Lung (tissue), 11 donors: ENCODE measurements at regions not wholly inside any gene's neighbourhood (a gene's known extent, or its start where the extent isn't known, plus 50 kb on each side); places are given as distances from the start of the nearest gene placed in this dataset.

Experiments
- ATAC-seq: fragments of 200-7000 bp; cut with Tn5 transposase; one replicate; pipeline ENCODE4 v1.9.1; 2020; ENCODE audit warnings: moderate number of reproducible peaks; ENCODE audit not compliant: insufficient read depth, low FRiP score
- DNase-seq, 3 donors: peaks; one replicate each; pipeline ENCODE4 v3.0.0-alpha.2; 2013 to 2017
- H3K27ac ChIP-seq, 2 donors: one replicate each; pipeline ENCODE4 v1.5.1; 2013; ENCODE audit warnings: mild to moderate bottlenecking in 2 of 2, moderate library complexity in 2 of 2, control low read depth in 1 of 2, inconsistent platforms in 1 of 2, low read depth in 1 of 2, low read length in 1 of 2
- H3K27me3 ChIP-seq, 3 donors: one replicate each; pipeline ENCODE4 v1.5.1; 2013; ENCODE audit warnings: low read length in 2 of 3; ENCODE audit not compliant: control insufficient read depth in 3 of 3, insufficient read depth in 3 of 3
- H3K36me3 ChIP-seq, 4 donors: one replicate each; pipeline ENCODE4 v1.5.1; 2013; ENCODE audit warnings: low read length in 4 of 4, mild to moderate bottlenecking in 1 of 4, moderate library complexity in 1 of 4; ENCODE audit not compliant: control insufficient read depth in 4 of 4, insufficient read depth in 4 of 4
- H3K4me1 ChIP-seq, 5 donors: one replicate each; pipeline ENCODE4 v1.5.1; 2013; ENCODE audit warnings: low read length in 5 of 5, mild to moderate bottlenecking in 2 of 5, moderate library complexity in 1 of 5; ENCODE audit not compliant: control insufficient read depth in 5 of 5, insufficient read depth in 5 of 5
- H3K4me3 ChIP-seq: one replicate; pipeline ENCODE4 v1.5.1; 2013; ENCODE audit warnings: mild to moderate bottlenecking, control low read depth, moderate library complexity
- H3K9ac ChIP-seq, 2 donors: one replicate each; pipeline ENCODE4 v1.5.1; 2013; ENCODE audit warnings: low read length in 2 of 2, control low read depth in 1 of 2; ENCODE audit not compliant: insufficient read depth in 1 of 2
- H3K9me3 ChIP-seq, 4 donors: one replicate each; pipeline ENCODE4 v1.5.1; 2013; ENCODE audit warnings: low read length in 3 of 4, mild to moderate bottlenecking in 1 of 4, moderate library complexity in 1 of 4; ENCODE audit not compliant: control insufficient read depth in 4 of 4, insufficient read depth in 3 of 4
- WGBS, 2 donors: extraction: QIAGEN DNeasy Blood & Tissue Kit; methylation state at CpG; one replicate each; pipeline ENCODE4 v1.1.7; 2013; 5-methylcytosine and 5-hydroxymethylcytosine counted together
- TF ChIP-seq, protein P1 (sequence below): IDR thresholded peaks from 2 replicates; pipeline ENCODE4 v1.5.1; 2012; ENCODE audit warnings: mild to moderate bottlenecking; ENCODE audit errors: control extremely low read depth, extremely low read depth
- donor health status: control.
- donor health status: control.
- donor health status: Bipolar disorder and iron deficiency.
- donor health status: healthy.
- donor health status: DM: yes; HTN: yes; CAD: no.

DNA sequence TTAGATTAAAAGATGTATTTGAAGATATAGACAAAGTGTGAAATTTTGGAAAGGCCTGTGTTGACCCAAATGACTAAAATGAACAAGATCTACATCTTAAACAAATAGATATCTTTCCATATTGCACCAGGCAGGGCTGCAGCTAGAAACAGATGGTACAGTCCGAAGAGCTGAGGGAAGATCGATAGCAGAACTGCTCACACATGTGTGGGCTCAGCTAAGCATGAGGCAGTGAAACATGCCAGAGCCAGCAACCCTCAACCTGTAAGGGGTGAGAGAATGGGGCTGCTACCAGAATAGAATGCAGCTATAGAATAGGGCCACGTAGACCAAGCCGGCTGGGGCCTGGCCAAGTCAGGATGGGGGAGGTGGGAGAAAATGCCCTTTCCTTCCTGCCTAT is 87.8 kb downstream of the SLC5A7 start:
- H3K36me3 ChIP-seq = no peaks in the 10 kb centered on the region
- DNase-seq (no peak), ATAC-seq (no peak)
- H3K27me3 ChIP-seq = peaks cover 0 to 2% (median 0%) of the 10 kb centered on the region in 3 donors
- H3K4me1 ChIP-seq = no peaks in the 10 kb centered on the region
- no peak overlapping the region for H3K9ac ChIP-seq
- H3K27ac ChIP-seq = no peak overlapping the region
- no peak overlapping the region for H3K4me3 ChIP-seq
- 80 to 88% methylated on average over 4 of the region's 4 CpGs for WGBS, 2 donors
- peaks cover 0 to 3% (median 0%) of the 10 kb centered on the region in 4 donors for H3K9me3 ChIP-seq
- TF ChIP-seq, protein P1, sequence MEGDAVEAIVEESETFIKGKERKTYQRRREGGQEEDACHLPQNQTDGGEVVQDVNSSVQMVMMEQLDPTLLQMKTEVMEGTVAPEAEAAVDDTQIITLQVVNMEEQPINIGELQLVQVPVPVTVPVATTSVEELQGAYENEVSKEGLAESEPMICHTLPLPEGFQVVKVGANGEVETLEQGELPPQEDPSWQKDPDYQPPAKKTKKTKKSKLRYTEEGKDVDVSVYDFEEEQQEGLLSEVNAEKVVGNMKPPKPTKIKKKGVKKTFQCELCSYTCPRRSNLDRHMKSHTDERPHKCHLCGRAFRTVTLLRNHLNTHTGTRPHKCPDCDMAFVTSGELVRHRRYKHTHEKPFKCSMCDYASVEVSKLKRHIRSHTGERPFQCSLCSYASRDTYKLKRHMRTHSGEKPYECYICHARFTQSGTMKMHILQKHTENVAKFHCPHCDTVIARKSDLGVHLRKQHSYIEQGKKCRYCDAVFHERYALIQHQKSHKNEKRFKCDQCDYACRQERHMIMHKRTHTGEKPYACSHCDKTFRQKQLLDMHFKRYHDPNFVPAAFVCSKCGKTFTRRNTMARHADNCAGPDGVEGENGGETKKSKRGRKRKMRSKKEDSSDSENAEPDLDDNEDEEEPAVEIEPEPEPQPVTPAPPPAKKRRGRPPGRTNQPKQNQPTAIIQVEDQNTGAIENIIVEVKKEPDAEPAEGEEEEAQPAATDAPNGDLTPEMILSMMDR = no peak

DNA sequence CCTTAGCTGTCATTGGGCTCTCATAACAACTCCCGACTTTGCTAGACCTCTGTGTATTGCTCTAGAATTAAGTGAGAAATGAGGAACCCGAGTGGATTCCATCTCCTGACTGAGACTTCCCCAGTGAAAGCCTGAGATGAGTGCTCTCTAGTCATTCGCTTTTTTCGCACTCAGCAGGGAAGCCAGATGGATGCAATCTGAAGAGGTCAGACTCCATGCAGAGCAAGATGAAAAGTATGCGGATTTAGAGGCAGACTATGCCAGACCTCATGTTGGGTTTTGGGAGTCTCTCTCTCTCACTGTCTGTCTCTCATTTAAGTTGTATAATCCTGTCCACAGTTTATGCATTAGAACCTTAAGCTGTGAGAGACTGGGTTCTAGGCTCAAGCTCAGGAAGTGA is 88.6 kb downstream of the SLC5A7 start:
- no peak overlapping the region for H3K27ac ChIP-seq
- H3K4me1 ChIP-seq = no peaks in the 10 kb centered on the region
- DNase-seq = no peak
- ATAC-seq = no peak
- H3K4me3 ChIP-seq = no peak overlapping the region
- peaks cover 0 to 2% (median 0%) of the 10 kb centered on the region in 3 donors for H3K27me3 ChIP-seq
- no peak overlapping the region for H3K9ac ChIP-seq
- TF ChIP-seq, protein P1 = no peak
- WGBS, 2 donors = 78 to 81% methylated on average over 5 of the region's 5 CpGs
- no peaks in the 10 kb centered on the region for H3K36me3 ChIP-seq
- H3K9me3 ChIP-seq = peaks cover 0 to 3% (median 0%) of the 10 kb centered on the region in 4 donors

DNA sequence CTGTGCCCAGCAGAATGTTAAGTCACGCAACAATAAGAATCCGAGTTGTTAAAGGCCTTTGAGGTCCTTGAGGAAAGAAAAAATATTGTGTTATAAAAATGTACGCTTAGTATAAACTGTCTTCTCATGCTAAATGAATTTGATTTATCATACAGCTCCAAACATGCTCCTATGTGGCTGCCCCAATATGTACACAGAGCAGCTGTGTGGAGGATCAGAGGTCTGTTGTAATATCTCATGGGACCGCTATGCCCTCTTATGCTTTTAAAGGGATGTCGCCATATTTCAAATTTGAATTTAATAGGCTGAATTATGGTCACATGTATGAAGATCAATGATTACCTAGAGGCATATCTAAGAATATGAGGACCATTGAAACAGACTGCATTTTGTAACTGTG is 90.2 kb downstream of the SLC5A7 start:
- DNase-seq (no peak), ATAC-seq (no peak)
- H3K27ac ChIP-seq = no peak overlapping the region
- TF ChIP-seq, protein P1 = no peak
- peaks cover 0 to 3% (median 0%) of the 10 kb centered on the region in 4 donors for H3K9me3 ChIP-seq
- no peak overlapping the region for H3K9ac ChIP-seq
- H3K27me3 ChIP-seq = peaks cover 0 to 2% (median 0%) of the 10 kb centered on the region in 3 donors
- no peaks in the 10 kb centered on the region for H3K4me1 ChIP-seq
- no peaks in the 10 kb centered on the region for H3K36me3 ChIP-seq
- WGBS, 2 donors = 93 to 95% methylated on average over 5 of the region's 5 CpGs
- no peak overlapping the region for H3K4me3 ChIP-seq

DNA sequence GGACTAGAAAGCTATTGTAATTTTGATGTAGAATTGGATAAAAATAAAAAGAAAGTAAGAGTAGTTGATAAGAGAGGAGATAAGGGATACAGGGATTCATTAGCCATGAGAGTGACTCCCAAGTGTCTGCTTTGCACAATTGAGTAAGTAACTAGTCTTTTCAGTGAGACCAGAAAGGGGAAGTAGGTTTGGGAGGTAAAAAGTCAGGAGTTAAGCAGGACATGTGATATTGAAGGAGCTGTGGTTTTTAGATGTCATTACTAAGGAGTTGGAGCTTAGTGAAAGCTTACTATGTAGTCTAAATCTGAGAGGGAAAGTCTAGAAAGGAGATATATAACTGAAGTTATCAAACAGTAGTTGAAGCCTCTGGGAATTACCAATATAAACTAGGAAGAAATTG is 93.4 kb downstream of the SLC5A7 start:
- peaks cover 0 to 5% (median 1%) of the 10 kb centered on the region in 4 donors for H3K9me3 ChIP-seq
- H3K27ac ChIP-seq = no peak overlapping the region
- ATAC-seq (no peak), DNase-seq (no peak)
- H3K4me1 ChIP-seq = no peaks in the 10 kb centered on the region
- H3K36me3 ChIP-seq = no peaks in the 10 kb centered on the region
- TF ChIP-seq, protein P1 = no peak
- no peak overlapping the region for H3K9ac ChIP-seq
- peaks cover 0 to 2% (median 0%) of the 10 kb centered on the region in 3 donors for H3K27me3 ChIP-seq
- H3K4me3 ChIP-seq = no peak overlapping the region
